DMS153 treated with DMSO at 0.1 percent for 48 hours (cell line): ENCODE measurements at regions not wholly inside any gene's neighbourhood (a gene's known extent, or its start where the extent isn't known, plus 50 kb on each side); places are given as distances from the start of the nearest gene placed in this dataset.

ENCODE experiments used
- DNase-seq: peaks from one replicate; lab custom pipeline; 2025; ENCODE audit not compliant: unreplicated experiment; lab: John Stamatoyannopoulos, UW

DNA sequence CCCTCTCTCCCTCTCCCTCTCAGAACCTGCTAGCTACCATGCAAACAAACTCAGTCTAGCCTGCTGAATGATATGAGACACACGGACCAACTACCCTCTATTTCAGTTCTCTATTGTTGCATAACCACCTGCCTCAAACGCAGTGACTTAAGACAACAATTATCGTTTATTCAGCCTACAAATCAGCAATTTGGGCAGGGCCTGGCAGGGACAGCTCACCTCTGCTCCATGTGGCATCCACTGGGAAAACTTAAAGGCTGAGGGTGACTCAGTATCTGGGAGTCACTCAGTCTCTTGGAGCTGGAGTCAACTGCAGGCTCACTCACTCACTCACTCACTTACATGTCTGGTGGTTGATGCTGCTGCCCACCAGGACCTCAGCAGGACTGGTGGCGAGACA is 121.3 kb downstream of the SEC16B start:
- no peak for DNase-seq

DNA sequence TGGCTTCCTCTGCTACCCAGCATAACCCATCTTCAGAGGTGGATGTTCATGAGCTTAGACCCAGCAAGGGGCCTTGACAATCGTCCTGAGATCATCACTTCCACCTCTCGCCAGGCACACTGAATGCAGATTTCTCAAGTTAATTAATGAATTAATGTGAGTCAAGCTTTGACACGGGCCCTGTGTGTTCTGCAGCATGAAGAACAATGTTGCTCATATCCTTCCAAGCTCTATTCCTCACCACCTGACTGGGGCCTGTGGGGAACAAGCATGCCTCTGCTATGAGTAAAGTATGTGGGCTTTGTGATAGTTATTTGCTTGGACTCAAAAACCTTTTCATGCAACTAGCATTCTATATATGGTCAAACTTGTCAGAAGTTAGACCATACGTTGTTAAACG is 122.0 kb downstream of the SEC16B start:
- no peak for DNase-seq

DNA sequence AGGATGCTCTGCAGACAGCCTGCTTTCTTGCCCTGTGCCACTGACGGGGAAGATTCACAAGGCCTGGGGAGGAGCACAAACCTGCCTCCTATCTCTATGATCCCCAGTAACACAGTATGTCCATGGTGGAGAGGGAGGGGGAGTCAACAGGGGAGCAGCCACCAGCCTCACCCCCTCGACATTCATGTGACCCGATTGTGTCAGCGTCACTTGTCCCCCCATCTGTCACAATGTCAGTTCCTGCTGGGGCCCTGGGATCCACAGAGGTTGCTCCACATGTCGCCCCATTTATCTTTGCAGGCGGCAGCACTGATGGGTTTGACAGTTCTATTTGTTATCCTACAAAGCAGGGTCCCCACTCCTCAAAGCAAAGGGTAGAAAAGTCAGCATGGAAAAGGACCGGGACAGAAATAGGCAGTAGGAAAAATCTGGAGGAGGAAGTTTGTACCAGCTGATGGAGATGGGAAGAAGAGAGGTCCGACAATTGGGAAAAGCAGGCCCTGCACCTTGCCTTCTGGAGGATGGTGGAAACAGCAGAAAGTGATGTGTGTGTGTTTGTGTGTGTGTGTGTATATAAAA is 130.9 kb downstream of the SEC16B start:
- no peak for DNase-seq

DNA sequence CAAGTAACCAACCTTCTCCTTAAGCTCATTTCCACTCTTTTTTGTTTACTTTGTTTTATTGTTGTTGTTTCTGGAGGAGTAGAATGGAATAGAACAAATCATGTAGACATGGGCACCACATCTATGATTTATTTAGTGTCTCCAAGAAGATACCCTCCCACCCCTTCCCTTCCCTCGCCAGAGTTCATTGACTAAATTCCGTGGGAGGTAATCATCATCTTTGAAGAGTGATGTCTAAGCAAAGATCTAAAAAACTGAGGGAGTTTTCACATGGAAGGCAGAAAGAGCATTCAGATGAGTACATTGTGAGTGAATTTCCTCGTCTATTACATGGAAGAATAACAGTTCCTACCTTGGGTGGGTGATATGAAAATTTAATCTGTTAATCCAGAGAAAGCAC is 136.2 kb downstream of the SEC16B start:
- DNase-seq = no peak

DNA sequence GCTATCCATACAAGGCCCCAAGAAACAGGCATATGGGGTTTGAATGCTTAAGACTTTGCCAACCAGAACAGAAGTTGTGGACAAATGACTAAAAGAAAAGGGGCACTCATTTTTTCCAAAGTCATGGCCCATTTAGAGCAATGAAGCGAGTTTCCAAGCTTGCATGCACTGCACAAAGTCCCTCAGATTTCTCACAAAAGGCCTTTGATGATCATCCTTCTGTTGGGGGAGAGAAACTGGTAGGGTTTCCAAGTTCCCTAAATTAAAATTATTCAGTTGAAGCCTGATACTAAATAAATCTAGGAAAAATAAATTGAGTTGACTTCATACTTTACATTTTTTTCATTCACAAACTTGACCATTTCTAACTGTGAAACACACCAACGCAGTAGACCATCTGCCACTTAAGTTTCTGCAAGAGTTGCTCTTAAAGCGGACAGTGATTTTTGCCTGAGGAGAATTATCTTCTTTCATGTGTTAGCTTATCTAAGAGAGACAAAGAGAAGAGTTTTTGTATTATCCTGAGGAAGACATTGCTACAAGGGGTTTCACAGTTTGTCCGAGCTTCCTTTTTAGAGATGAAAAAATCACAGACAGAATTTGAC is 139.2 kb downstream of the SEC16B start:
- no peak for DNase-seq

DNA sequence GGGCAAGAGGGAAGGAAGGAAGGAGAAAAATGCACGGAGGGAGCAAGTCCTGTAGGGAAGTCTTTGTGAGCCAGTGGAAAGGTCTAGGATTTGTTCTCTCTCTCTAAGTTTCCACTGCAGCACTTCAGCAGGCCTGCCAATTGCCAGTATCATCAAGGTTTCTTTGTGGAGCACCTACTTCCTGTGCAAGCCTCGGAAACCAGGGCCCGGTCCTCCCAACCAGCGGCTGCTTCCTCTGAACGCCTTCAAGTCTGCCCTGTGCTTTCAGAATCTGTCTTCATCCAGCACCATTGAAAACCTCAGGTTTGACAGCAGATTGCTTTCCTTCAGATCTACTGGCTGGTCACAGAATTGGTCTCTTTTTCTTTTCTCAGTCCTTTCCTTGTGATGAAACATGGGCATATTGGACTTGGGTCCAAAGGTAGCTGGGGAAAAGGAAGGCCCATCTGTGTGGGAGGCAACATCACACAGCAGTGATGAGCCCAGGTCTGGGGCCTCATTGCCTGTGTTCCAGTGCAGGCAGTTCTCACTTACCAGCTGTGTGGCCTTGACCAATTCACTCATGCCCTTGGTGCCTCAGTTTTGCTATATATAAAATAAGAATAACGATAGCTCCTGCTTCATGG is 144.5 kb downstream of the SEC16B start:
- DNase-seq = no peak

DNA sequence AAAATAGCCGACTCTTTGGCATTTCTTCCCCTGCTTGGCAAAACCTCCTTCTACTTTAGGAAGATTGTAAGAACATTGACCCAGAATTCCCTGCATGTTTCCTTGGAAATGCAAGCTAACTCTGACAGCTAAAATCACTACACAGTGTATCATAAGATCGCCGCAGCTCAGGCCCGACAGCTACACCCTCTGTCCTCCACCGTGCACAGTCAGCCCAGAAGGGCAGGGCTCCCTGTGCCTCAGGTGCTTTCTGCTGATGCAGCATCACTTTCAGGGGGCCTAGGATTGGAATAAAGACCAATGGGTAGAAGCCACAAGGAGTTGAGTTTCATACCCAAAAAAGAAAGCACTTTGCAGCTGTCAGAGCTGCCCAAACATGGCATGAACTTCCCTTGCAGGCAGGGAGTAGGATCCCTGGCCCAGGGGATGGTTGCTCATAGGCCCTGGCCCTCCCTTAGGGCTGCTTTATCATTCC is 145.3 kb downstream of the SEC16B start:
- no peak for DNase-seq

DNA sequence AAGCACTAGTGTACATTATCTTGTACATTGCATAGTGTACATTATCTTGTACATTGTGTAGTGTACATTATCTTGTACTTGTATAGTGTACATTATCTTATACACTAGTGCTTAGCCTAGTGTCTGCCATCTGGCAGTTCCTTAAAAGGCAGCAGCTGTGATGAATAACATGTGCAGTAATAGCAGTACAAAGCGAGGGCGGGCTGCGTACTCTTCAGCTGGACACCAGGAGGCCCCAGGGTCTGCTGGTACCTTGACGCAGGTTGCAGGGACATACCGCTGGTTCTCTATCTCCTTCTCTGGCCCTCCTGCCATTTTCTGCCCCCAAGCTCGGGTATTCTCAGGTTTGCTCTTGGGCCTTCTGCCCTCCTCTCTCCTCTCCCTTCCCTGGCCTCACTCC is 149.6 kb downstream of the SEC16B start:
- no peak for DNase-seq

DNA sequence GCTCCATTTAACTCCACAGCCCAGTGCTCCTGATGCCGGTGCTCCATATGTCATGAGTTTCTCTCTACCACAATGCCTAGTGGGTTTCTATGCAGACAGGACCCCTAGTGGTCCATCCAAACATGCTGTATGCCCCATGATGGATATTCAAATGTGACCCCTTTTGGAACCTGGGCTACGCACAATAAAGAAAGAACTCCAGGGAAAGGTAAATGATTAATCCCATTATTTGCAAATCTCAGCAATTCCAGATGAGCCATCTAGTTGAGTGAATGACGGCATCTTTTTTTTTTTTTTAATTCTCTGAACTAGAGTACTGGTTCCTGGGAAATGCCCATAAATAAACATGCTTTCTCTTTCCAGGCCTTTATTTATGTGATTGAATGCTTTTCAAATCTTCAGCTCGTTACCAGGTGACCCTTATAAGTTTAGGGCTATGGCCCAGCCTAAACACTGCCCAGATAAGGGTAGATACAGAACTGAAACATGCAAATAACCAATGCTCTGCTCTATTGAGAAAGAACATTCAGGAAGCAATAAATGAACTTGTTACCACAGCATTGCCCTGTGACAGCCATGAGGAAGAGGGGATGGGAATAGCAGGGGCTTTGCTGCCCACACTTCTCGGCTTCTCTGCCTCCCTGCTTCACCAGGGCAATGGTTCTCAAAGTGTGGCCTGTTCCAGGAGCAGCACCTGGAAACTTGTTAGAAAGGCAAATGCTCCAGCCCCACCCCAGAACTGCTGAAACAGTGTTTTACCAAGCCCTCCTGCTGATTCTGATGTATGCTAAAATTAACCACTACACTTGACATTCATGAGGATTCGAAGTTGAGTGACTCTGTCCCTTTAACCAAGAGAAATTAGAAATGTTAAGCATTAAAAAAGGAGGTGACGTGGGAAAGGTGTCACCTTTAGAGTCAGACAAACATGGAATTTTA is 151.7 kb downstream of the SEC16B start:
- no peak for DNase-seq

DNA sequence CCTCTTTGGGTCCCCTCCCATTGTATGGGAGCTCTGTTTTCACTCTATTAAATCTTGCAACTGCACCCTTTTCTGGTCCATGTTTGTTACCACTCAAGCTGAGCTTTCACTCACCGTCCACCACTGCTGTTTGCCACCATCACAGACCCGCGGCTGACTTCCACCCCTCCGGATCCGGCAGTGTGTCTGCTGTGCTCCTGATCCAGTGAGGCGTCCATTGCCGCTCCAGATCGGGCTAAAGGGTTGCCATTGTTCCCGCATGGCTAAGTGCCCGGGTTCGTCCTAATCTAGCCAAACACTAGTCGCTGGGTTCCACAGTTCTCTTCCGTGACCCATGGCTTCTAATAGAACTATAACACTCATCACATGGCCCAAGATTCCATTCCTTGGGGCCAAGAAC is 157.2 kb downstream of the SEC16B start:
- no peak for DNase-seq

DNA sequence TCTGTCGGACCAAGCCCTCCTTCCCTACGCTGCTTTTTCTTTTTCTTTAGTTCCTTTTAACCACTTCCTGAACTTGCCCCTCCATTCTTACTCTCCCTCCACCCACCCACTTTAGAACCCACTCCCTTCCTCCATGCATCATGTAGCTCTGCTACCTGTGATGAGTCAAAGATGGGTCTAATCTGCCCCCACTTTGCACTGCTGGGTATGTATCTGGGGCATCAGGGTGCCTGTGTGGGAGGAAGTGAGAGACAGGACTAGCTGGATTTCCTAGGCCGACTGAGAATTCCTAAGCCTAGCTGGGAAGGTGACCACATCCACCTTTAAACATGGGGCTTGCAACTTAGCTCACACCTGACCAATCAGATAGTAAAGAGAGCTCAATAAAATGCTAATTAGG is 157.7 kb downstream of the SEC16B start:
- DNase-seq = no peak

DNA sequence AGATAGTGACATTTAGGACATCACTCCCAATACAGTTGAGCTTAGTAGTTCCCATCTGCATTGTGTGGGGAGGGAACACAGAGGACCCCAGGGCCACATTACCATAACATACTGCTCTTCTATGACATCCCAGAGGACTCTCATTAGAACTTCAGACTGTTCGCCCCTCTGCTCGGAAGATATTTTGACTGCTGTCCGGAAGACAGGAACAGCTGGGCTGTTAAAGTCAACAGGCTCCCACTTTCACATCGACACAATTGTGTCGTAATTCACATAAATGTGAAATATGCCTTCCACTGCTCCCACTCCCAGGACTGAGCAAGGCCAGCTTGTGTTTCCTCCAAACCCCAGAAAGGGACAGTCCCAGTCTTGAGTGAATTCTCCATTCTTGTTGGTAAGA is 158.4 kb downstream of the SEC16B start:
- DNase-seq = no peak

DNA sequence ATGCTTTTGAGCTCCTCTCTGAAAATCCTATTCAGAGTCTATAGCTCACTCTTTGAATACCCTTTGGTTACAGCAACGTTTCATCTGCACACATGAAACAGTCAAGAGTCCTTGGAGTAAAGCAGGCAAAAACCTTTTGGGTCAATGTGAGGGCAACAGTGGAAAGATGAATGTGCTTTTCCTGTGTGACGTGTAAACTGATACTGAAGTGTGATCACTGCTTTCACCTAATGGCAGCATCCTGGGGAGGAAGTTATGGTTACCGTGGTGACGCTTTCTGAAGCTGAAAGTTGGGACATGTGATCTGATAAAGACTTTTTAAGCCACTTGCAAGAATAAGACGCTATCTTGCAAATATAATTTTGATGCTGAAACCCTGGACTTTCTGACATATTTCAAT is 160.0 kb downstream of the SEC16B start:
- no peak for DNase-seq

DNA sequence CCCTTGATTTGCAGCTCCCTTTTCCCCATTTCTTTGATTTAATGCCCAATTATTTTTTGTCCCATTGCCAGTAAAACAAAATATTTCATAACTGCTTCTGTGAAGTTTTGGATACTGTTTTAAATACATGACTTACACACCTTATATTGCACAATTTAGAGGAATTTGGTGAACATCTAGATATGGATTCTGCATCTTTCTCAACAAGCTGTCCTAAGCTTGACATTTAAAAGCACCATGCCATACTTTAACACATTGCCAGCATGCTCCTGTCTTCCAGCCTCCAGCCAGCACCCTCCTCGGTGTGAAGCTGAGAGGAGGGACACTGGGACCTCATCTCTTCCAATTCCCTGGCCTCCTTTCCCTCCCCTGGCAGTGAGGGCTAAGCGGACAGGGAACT is 167.6 kb downstream of the SEC16B start:
- DNase-seq = no peak

DNA sequence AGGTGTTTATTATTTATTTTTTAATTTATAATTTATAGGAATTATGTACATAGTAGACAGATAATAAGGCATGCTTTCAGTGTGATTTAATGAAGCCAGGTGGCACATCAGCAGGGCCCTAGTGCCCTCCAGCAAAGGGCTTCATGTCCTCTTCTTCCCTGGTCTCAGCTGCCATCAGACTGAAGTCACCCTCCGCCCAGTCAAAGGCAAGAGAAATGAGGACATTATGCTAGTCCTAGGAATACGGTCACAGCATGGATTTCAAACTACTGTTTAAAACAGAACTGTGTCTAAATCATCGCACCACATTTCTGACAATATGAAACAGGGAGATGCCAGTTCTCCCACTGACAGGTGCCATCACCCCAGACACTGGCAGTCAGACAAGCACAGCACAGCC is 168.1 kb downstream of the SEC16B start:
- no peak for DNase-seq

DNA sequence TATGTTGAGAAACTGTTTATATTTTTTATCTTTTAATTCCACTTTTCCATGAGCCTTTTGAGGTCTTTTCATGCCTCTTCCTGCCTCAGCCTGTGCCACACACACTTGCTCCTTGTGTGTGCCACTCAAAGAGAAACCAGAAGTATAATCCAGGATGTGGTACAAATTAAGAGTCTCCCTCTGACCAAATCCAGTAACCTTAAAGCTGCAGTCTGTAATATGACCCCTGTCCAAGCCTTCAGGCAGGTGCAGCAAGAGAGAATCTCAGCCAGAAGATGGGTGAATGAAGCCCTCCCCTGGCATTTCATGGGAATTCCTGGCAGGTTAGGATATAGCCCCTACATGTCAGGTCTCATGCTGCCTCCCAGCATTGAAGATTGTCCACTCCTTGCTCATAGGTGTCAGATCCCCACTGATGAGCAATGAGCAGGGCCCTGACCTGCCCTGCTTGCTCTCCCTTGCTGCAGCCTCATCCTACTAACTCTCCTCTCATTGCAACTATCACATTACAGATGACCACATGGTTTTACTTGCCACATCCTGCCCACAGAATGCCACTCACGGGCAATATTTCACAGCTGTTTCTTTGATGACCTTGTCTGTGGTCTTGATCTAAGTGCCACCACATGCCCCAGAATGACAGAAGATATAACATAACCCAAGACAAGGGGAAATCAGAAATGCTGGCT is 169.3 kb downstream of the SEC16B start:
- no peak for DNase-seq

DNA sequence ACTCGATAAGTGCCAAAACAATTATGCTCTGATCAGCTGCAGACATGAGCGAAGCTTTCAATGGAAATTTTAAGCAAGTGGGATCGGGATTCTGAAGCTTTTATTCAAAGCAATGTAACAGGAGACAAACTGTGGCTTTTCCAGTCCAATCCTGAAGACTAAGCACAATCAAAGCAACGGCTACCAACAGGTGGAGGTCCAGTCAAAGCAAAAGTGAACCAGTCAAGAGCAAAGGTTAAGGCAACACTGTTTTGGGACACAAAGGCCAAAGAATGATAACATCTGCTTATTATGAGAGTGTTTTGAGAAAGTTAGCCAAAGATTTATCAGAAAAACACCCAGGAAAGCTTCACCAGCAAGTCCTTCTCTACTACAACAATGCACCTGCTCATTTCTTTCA is 170.1 kb downstream of the SEC16B start:
- DNase-seq = no peak

DNA sequence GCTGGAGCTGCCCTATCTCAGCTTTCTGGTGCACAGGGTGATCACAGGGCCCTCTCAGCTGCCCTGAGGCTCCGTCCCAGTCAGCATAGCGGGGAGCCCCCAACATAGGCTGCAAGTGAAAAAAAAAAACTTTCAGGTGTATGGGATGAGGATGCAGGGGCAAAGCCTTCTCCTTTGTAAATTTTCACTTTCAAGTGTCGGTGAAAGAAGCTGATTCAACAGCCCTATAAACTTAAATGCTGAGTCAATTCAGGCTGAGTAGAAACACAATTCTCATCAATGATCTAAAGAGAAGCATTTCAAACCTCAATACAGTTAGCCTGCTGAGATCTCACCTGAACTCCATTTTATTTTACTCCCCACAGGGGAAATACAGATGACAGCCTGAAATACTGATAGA is 171.2 kb downstream of the SEC16B start:
- DNase-seq = no peak

DNA sequence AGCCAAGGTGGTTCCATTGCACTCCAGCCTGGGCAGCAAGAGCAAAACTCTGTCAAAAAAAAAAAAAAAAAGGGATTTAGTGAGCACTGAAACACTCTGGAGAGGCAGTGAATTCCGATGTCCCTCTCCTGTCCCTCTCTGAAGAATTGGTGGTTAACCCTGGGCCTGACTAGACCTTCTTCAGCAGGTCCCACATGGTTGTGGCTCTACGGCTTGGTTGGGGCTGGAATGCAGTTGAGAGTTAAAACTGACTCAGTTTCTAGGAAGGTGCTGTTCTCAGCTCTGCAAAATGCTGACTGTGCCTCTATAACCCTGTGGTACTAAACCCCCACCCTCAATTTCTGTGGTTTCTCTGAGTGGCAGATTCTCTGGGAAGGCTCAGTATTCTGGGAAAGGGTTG is 173.3 kb downstream of the SEC16B start:
- no peak for DNase-seq

DNA sequence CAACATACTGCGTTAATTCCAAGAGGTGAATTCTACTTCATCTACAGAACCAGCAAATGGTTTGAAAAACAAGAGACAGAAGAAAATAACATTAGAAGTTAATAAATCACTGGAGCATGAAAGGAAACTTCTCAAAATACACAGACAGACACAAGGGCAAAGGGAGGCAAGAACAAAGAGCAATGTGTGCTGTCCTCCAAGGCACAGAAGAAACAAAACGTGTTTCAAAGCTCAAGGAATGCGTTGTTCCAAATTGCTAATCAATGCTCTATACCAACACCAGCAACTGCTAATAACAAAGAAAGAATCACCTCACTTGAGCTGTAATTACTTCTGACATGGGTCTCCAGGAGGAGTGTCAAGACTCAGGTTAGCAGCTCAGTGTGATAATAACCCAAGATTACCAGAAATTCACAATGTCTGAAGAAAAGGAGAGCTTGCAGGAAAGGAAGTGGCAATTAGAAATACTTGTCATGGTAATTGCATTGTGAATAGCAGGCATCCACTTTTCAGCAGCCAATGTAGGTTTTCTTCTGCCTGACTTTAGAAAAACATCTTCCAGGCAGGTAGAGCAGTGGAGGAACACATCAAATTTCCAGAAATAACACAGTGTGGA is 175.4 kb downstream of the SEC16B start:
- no peak for DNase-seq

DNA sequence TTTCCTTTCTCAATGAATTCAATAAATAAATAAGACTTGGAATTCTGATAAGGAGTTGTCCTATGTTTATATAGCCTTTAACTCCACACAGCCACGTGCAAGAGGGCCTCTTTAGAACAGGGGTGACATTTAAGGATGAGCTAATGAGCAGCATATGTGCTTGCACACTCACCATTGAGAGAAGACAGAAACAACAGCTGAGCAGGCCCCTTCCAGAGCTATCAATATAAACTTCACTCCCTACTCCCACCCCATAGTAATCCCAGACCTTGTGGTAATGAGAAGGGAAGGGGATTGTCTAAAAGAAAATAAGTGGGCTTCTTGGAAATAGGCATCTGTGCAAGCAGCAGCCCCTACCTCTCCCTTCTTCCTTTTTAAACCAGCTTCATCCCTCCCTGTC is 176.0 kb downstream of the SEC16B start:
- no peak for DNase-seq
